Left lobe of liver (tissue), 2 donors: ENCODE measurements at regions not wholly inside any gene's neighbourhood (a gene's known extent, or its start where the extent isn't known, plus 50 kb on each side); places are given as distances from the start of the nearest gene placed in this dataset.

ENCODE experiments used
- ATAC-seq: fragments of 200-7000 bp; cut with Tn5 transposase; one replicate; pipeline ENCODE4 v1.9.1; 2020; ENCODE audit warnings: mild to moderate bottlenecking, moderate library complexity
- DNase-seq: peaks from one replicate; pipeline ENCODE4 v3.0.0-alpha.2; 2020; ENCODE audit warnings: low spot score
- donor health status: DM: no; HTN: no; CAD: no; lungs with moderate emphysema.
- donor health status: DM: no; HTN: yes; CAD: no.

GRCh38 chr9:2991292-2991691 lies 147.4 kb upstream of the PUM3 start:
- DNase-seq (no peak), ATAC-seq (no peak)

- no peak for DNase-seq
- ATAC-seq = no peak
These were observed 143.8 kb upstream of the PUM3 start for GRCh38 chr9:2987679-2988078.

GRCh38 chr9:2985343-2985742 lies 141.4 kb upstream of the PUM3 start:
- no peak for DNase-seq
- ATAC-seq = no peak

- DNase-seq = no peak
- ATAC-seq = no peak
These were observed 140.6 kb upstream of the PUM3 start for GRCh38 chr9:2984491-2984890.

- ATAC-seq = no peak
These were observed 136.2 kb upstream of the PUM3 start for GRCh38 chr9:2979957-2980610.

GRCh38 chr9:2972475-2972874 lies 128.6 kb upstream of the PUM3 start:
- no peak for DNase-seq
- ATAC-seq = no peak

More at GRCh38 chr9:2979957-2980610, 136.2 kb upstream of the PUM3 start:
- no peak for DNase-seq

GRCh38 chr9:2970864-2971263 lies 127.0 kb upstream of the PUM3 start:
- ATAC-seq (no peak), DNase-seq (no peak)

GRCh38 chr9:2967766-2968165 lies 123.9 kb upstream of the PUM3 start:
- ATAC-seq = no peak
- DNase-seq = no peak

GRCh38 chr9:2966565-2967300 lies 122.8 kb upstream of the PUM3 start:
- no peak for ATAC-seq
- DNase-seq = no peak

- no peak for DNase-seq
These were observed 120.6 kb upstream of the PUM3 start for GRCh38 chr9:2964470-2964869.

GRCh38 chr9:2963307-2963706 lies 119.4 kb upstream of the PUM3 start:
- no peak for ATAC-seq
- DNase-seq = no peak

More at GRCh38 chr9:2964470-2964869, 120.6 kb upstream of the PUM3 start:
- ATAC-seq = no peak

- DNase-seq = no peak
- ATAC-seq = no peak
These were observed 118.7 kb upstream of the PUM3 start for GRCh38 chr9:2962471-2963172.

- ATAC-seq = no peak
- DNase-seq = no peak
These were observed 114.3 kb upstream of the PUM3 start for GRCh38 chr9:2958219-2958618.

- no peak for ATAC-seq
- DNase-seq = no peak
These were observed 113.8 kb upstream of the PUM3 start for GRCh38 chr9:2957656-2958200.

GRCh38 chr9:2955575-2955974 lies 111.7 kb upstream of the PUM3 start:
- ATAC-seq (no peak), DNase-seq (no peak)

GRCh38 chr9:2939368-2939767 lies 95.5 kb upstream of the PUM3 start:
- no peak for DNase-seq
- no peak for ATAC-seq

GRCh38 chr9:2936221-2936620 lies 92.3 kb upstream of the PUM3 start:
- DNase-seq = no peak
- no peak for ATAC-seq

GRCh38 chr9:2934883-2935282 lies 91.0 kb upstream of the PUM3 start:
- no peak for ATAC-seq
- no peak for DNase-seq

GRCh38 chr9:2934241-2934650 lies 90.4 kb upstream of the PUM3 start:
- ATAC-seq = no peak

GRCh38 chr9:2933165-2934095 lies 89.5 kb upstream of the PUM3 start:
- DNase-seq (no peak), ATAC-seq (no peak)

More at GRCh38 chr9:2934241-2934650, 90.4 kb upstream of the PUM3 start:
- no peak for DNase-seq

GRCh38 chr9:2928411-2928810 lies 84.5 kb upstream of the PUM3 start:
- no peak for ATAC-seq
- DNase-seq = no peak
